ENCODE measurements at regions not wholly inside any gene's neighbourhood (a gene's known extent, or its start where the extent isn't known, plus 50 kb on each side); places are given as distances from the start of the nearest gene placed in this dataset.
"Not testable (repeated sequence)": the region's sequence is repeated elsewhere in the genome, so short reads cannot be mapped to it uniquely, and the experiment has no call there.

GRCh38 chr7:45435131-45435530 is 139.0 kb upstream of the ADCY1 start:
- no peaks in the 10 kb centered on the region for H3K36me3 ChIP-seq (ENCODE audit: control insufficient read depth, insufficient read depth, low read length)
- H3K4me3 ChIP-seq (ENCODE audit: insufficient read depth, low read depth, low read length, poor library complexity, severe bottlenecking), result no peak overlapping the region
- no peak for DNase-seq
- H3K27ac ChIP-seq (ENCODE audit: insufficient read depth, low read length, poor library complexity, severe bottlenecking), result no peak overlapping the region
- no peaks in the 10 kb centered on the region for H3K9me3 ChIP-seq (ENCODE audit: control insufficient read depth, low read length)
- H3K4me1 ChIP-seq (ENCODE audit: control insufficient read depth, insufficient read depth, low read length, poor library complexity, severe bottlenecking), result no peaks in the 10 kb centered on the region
- H3K27me3 ChIP-seq (replicated peaks; ENCODE audit: control insufficient read depth, insufficient read depth, low read length, poor library complexity, severe bottlenecking), result no peaks in the 10 kb centered on the region

GRCh38 chr7:45435846-45436245 is 138.3 kb upstream of the ADCY1 start:
- Histone ChIP-seq H3K27ac (ENCODE audit: insufficient read depth, low read length, poor library complexity, severe bottlenecking) (no peak overlapping the region), H3K4me3 (ENCODE audit: insufficient read depth, low read depth, low read length, poor library complexity, severe bottlenecking) (no peak overlapping the region), H3K36me3 (ENCODE audit: control insufficient read depth, insufficient read depth, low read length) (no peaks in the 10 kb centered on the region), H3K4me1 (ENCODE audit: control insufficient read depth, insufficient read depth, low read length, poor library complexity, severe bottlenecking) (no peaks in the 10 kb centered on the region), H3K27me3 (replicated peaks; ENCODE audit: control insufficient read depth, insufficient read depth, low read length, poor library complexity, severe bottlenecking) (no peaks in the 10 kb centered on the region), H3K9me3 (ENCODE audit: control insufficient read depth, low read length) (no peaks in the 10 kb centered on the region)
- DNase-seq, result no peak

GRCh38 chr7:45440776-45441175 is 133.4 kb upstream of the ADCY1 start:
- H3K36me3 ChIP-seq (ENCODE audit: control insufficient read depth, insufficient read depth, low read length); H3K4me3 ChIP-seq (ENCODE audit: insufficient read depth, low read depth, low read length, poor library complexity, severe bottlenecking); H3K9me3 ChIP-seq (ENCODE audit: control insufficient read depth, low read length); H3K27me3 ChIP-seq (replicated peaks; ENCODE audit: control insufficient read depth, insufficient read depth, low read length, poor library complexity, severe bottlenecking); H3K27ac ChIP-seq (ENCODE audit: insufficient read depth, low read length, poor library complexity, severe bottlenecking); H3K4me1 ChIP-seq (ENCODE audit: control insufficient read depth, insufficient read depth, low read length, poor library complexity, severe bottlenecking); DNase-seq: not testable (repeated sequence)

- H3K9me3 ChIP-seq (ENCODE audit: control insufficient read depth, low read length), result no peaks in the 10 kb centered on the region
- no peaks in the 10 kb centered on the region for H3K27me3 ChIP-seq (replicated peaks; ENCODE audit: control insufficient read depth, insufficient read depth, low read length, poor library complexity, severe bottlenecking)
- H3K4me1 ChIP-seq (ENCODE audit: control insufficient read depth, insufficient read depth, low read length, poor library complexity, severe bottlenecking), result no peaks in the 10 kb centered on the region
- H3K36me3 ChIP-seq (ENCODE audit: control insufficient read depth, insufficient read depth, low read length), result no peaks in the 10 kb centered on the region
- H3K27ac ChIP-seq (ENCODE audit: insufficient read depth, low read length, poor library complexity, severe bottlenecking), result no peak overlapping the region
- no peak for DNase-seq
- H3K4me3 ChIP-seq (ENCODE audit: insufficient read depth, low read depth, low read length, poor library complexity, severe bottlenecking), result no peak overlapping the region
Measured at GRCh38 chr7:45443263-45443662, 130.9 kb upstream of the ADCY1 start.

- no peaks in the 10 kb centered on the region for H3K9me3 ChIP-seq (ENCODE audit: control insufficient read depth, low read length)
- no peak for DNase-seq
- H3K4me1 ChIP-seq (ENCODE audit: control insufficient read depth, insufficient read depth, low read length, poor library complexity, severe bottlenecking), result no peaks in the 10 kb centered on the region
- H3K27me3 ChIP-seq (replicated peaks; ENCODE audit: control insufficient read depth, insufficient read depth, low read length, poor library complexity, severe bottlenecking), result no peaks in the 10 kb centered on the region
- H3K4me3 ChIP-seq (ENCODE audit: insufficient read depth, low read depth, low read length, poor library complexity, severe bottlenecking), result no peak overlapping the region
- H3K27ac ChIP-seq (ENCODE audit: insufficient read depth, low read length, poor library complexity, severe bottlenecking), result no peak overlapping the region
- no peaks in the 10 kb centered on the region for H3K36me3 ChIP-seq (ENCODE audit: control insufficient read depth, insufficient read depth, low read length)
Measured at GRCh38 chr7:45446195-45446944, 127.8 kb upstream of the ADCY1 start.

GRCh38 chr7:45447296-45447695 is 126.9 kb upstream of the ADCY1 start:
- Histone ChIP-seq H3K27ac (ENCODE audit: insufficient read depth, low read length, poor library complexity, severe bottlenecking) (no peak overlapping the region), H3K4me3 (ENCODE audit: insufficient read depth, low read depth, low read length, poor library complexity, severe bottlenecking) (no peak overlapping the region), H3K27me3 (replicated peaks; ENCODE audit: control insufficient read depth, insufficient read depth, low read length, poor library complexity, severe bottlenecking) (no peaks in the 10 kb centered on the region), H3K36me3 (ENCODE audit: control insufficient read depth, insufficient read depth, low read length) (no peaks in the 10 kb centered on the region), H3K4me1 (ENCODE audit: control insufficient read depth, insufficient read depth, low read length, poor library complexity, severe bottlenecking) (no peaks in the 10 kb centered on the region), H3K9me3 (ENCODE audit: control insufficient read depth, low read length) (no peaks in the 10 kb centered on the region)
- no peak for DNase-seq

GRCh38 chr7:45450571-45451204 is 123.5 kb upstream of the ADCY1 start:
- Histone ChIP-seq H3K27me3 (replicated peaks; ENCODE audit: control insufficient read depth, insufficient read depth, low read length, poor library complexity, severe bottlenecking) (no peaks in the 10 kb centered on the region), H3K27ac (ENCODE audit: insufficient read depth, low read length, poor library complexity, severe bottlenecking) (no peak overlapping the region), H3K9me3 (ENCODE audit: control insufficient read depth, low read length) (no peaks in the 10 kb centered on the region), H3K4me3 (ENCODE audit: insufficient read depth, low read depth, low read length, poor library complexity, severe bottlenecking) (no peak overlapping the region), H3K4me1 (ENCODE audit: control insufficient read depth, insufficient read depth, low read length, poor library complexity, severe bottlenecking) (no peaks in the 10 kb centered on the region), H3K36me3 (ENCODE audit: control insufficient read depth, insufficient read depth, low read length) (no peaks in the 10 kb centered on the region)
- DNase-seq, result no peak

GRCh38 chr7:45451342-45452035 is 122.7 kb upstream of the ADCY1 start:
- no peaks in the 10 kb centered on the region for H3K27me3 ChIP-seq (replicated peaks; ENCODE audit: control insufficient read depth, insufficient read depth, low read length, poor library complexity, severe bottlenecking)
- no peak overlapping the region for H3K27ac ChIP-seq (ENCODE audit: insufficient read depth, low read length, poor library complexity, severe bottlenecking)
- H3K36me3 ChIP-seq (ENCODE audit: control insufficient read depth, insufficient read depth, low read length), result no peaks in the 10 kb centered on the region
- H3K4me1 ChIP-seq (ENCODE audit: control insufficient read depth, insufficient read depth, low read length, poor library complexity, severe bottlenecking), result no peaks in the 10 kb centered on the region
- H3K9me3 ChIP-seq (ENCODE audit: control insufficient read depth, low read length), result no peaks in the 10 kb centered on the region
- H3K4me3 ChIP-seq (ENCODE audit: insufficient read depth, low read depth, low read length, poor library complexity, severe bottlenecking), result no peak overlapping the region
- no peak for DNase-seq

GRCh38 chr7:45454771-45455170 is 119.4 kb upstream of the ADCY1 start:
- no peak for DNase-seq

GRCh38 chr7:45455662-45456061 is 118.5 kb upstream of the ADCY1 start:
- no peaks in the 10 kb centered on the region for H3K36me3 ChIP-seq (ENCODE audit: control insufficient read depth, insufficient read depth, low read length)
- H3K4me3 ChIP-seq (ENCODE audit: insufficient read depth, low read depth, low read length, poor library complexity, severe bottlenecking), result no peak overlapping the region
- H3K9me3 ChIP-seq (ENCODE audit: control insufficient read depth, low read length), result no peaks in the 10 kb centered on the region
- no peaks in the 10 kb centered on the region for H3K4me1 ChIP-seq (ENCODE audit: control insufficient read depth, insufficient read depth, low read length, poor library complexity, severe bottlenecking)
- H3K27ac ChIP-seq (ENCODE audit: insufficient read depth, low read length, poor library complexity, severe bottlenecking), result no peak overlapping the region
- DNase-seq, result no peak
- no peaks in the 10 kb centered on the region for H3K27me3 ChIP-seq (replicated peaks; ENCODE audit: control insufficient read depth, insufficient read depth, low read length, poor library complexity, severe bottlenecking)

More at GRCh38 chr7:45454771-45455170, 119.4 kb upstream of the ADCY1 start:
- H3K9me3 ChIP-seq (ENCODE audit: control insufficient read depth, low read length), result no peaks in the 10 kb centered on the region
- H3K36me3 ChIP-seq (ENCODE audit: control insufficient read depth, insufficient read depth, low read length), result no peaks in the 10 kb centered on the region
- no peak overlapping the region for H3K4me3 ChIP-seq (ENCODE audit: insufficient read depth, low read depth, low read length, poor library complexity, severe bottlenecking)
- H3K27ac ChIP-seq (ENCODE audit: insufficient read depth, low read length, poor library complexity, severe bottlenecking), result no peak overlapping the region
- H3K27me3 ChIP-seq (replicated peaks; ENCODE audit: control insufficient read depth, insufficient read depth, low read length, poor library complexity, severe bottlenecking), result no peaks in the 10 kb centered on the region
- H3K4me1 ChIP-seq (ENCODE audit: control insufficient read depth, insufficient read depth, low read length, poor library complexity, severe bottlenecking), result no peaks in the 10 kb centered on the region
